Sciatic nerve (tissue), 2 donors: ENCODE measurements at regions not wholly inside any gene's neighbourhood (a gene's known extent, or its start where the extent isn't known, plus 50 kb on each side); places are given as distances from the start of the nearest gene placed in this dataset.

ENCODE experiments used
- ATAC-seq: fragments of 200-7000 bp; cut with Tn5 transposase; one replicate; pipeline ENCODE4 v1.9.1; 2020; ENCODE audit warnings: mild to moderate bottlenecking, moderate library complexity
- DNase-seq: peaks from one replicate; pipeline ENCODE4 v3.0.0-alpha.2; 2020; ENCODE audit warnings: low spot score
- intact Hi-C: fragments of 100-400 bp; cut with DNase I; formaldehyde crosslinking; loops from one replicate; pipeline ENCODE4 v1.14.2; 2022
- donor health status: DM: no; HTN: no; CAD: no.
- donor health status: DM: no; HTN: no; CAD: no.

DNA sequence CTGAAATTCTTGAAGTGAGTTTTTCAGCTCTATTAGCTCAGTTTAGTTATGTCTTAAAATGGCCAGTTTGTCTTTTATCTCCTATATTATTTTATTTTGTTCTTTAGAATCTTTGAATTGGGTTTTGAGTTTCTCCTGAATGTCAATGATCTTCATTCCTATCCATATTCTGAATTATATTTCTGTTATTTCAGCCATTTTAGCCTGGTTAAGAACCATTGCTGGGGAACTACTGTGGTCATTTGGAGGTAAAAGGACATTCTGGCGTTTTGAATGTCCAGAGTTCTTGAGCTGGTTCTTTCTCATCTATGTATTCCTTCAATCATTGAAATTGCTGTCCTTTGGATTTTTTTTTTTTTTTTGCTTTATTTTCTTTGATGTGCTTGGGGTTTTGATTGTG, 203.9 kb upstream of the HS3ST4 start:
- intact Hi-C loops = no loop called here
- DNase-seq (no peak), ATAC-seq (no peak)

DNA sequence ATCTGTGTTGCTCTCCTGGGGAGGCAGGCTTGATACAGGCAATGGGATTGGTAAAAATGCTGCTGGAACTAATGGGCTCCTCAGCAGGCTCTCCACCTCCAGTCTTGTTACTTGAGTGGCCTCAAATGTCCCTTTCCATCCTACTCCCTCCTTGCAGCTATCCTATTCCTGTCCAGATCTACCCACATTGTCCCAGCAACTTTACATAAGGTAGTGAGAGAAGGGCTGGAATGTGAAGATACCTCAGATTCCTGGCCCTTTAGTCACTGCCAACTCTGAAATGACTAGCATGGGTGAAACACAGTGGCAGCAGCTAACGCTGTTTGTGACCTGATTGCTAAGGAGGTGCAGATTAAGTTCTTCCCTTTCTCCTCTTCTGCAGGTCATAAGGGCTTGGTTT, 210.1 kb upstream of the HS3ST4 start:
- ATAC-seq = no peak
- DNase-seq = no peak
- intact Hi-C loops = no loop called here

DNA sequence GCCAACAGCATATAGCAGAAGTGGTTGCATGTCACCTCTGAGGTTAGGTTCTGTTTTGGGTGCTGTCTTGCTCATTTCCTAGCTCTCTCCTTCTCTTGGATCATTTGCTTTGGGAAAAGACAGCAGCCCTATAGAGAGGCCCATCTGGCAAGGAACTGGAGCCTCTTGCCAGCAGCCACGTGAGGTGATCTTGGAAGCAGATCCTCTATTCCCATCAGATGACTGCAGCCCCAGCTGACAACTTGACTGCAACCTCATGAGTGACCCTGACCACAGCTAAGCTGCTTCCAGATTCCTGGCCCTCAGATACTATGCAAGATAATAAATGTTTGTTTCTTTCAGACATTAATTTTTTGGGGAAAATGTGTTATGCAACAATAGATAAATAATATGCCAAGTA, 213.3 kb upstream of the HS3ST4 start:
- ATAC-seq = no peak

DNA sequence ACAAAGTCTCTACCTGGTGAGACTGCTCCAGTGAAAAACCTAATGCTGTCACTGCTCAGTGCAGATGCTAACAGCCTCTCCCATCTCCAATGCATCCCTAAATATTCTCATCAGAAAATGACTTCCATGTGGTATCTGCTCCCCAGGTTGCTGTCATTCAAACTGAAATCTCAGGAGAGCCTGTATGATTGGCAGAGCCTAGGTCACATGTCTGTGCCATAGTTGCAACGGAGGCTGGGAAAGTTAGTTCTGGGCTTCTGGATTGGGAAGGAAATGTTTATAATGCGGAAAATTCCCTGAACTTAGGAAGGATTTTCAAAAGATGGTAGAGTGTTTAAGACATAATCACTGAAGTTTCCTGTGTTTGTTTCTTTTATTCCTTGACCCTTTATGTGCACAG, 206.4 kb upstream of the ZKSCAN2 start:
- ATAC-seq (no peak), DNase-seq (no peak)
- intact Hi-C loops = loop anchor here (1.0 kb wide), 1 partner anchor 20 kb away; no protein-coding TSS in a partner anchor

More for the DNA sequence above, 213.3 kb upstream of the HS3ST4 start:
- intact Hi-C loops = no loop called here
- no peak for DNase-seq

DNA sequence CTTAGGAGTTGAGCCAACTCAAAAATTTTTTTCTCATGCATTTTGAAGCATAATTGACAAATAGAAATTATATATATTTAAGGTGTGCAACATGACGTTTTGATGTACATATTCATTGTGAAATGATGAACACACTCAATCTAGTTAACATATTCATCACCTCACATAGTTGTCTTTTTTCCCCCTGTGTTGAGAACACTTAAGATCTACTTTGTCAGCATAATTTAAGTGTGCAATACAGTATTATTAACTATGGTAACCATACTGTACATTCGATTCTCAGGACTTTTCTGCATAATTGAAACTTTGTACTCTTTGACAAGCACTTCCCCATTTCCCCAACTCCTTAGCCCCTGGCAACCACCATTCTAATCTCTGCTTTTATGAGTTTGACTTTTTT, 192.2 kb upstream of the ZKSCAN2 start:
- intact Hi-C loops = no loop called here
- DNase-seq = no peak
- no peak for ATAC-seq

DNA sequence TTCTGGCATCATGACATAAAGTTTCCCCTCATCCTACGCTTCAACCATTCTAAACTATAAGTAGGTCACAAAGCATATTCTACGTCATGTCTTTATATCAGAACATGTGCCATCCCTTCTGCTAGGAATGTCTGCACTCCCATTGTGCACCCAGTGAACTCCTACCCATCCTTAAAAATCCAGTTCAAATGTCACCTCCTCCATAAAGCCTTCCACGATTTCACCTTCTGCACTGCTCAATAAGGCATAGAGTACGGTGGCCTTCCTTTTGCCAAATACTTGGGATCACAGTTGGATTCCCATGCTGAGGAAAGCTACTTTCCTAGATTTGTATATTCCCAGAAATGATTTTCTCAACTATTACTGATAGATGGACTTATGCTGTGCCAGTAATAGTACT, 186.3 kb upstream of the ZKSCAN2 start:
- ATAC-seq = no peak
- intact Hi-C loops = loop anchor here (1.0 kb wide), 1 partner anchor 20 kb away; no protein-coding TSS in a partner anchor

DNA sequence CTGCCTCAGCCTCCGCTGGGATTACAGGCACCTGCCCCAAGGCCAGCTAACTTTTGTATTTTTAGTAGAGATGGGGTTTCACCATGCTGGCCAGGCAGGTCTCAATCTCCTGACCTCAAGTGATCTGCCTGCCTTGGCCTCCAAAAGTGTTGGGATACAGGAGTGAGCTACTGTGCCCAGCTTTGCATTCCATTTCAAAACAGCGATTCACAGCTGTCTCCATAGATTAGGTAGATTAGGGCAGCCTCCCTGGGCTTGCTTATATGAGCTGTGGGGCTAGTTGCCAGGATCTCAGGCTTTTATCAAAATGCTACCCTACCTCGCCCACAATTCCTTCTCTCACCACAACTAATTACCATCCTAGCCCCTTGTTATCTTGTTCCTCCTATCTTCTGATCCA, 176.4 kb upstream of the ZKSCAN2 start:
- no peak for ATAC-seq
- intact Hi-C loops = no loop called here
- no peak for DNase-seq

More for the DNA sequence above, 186.3 kb upstream of the ZKSCAN2 start:
- no peak for DNase-seq

DNA sequence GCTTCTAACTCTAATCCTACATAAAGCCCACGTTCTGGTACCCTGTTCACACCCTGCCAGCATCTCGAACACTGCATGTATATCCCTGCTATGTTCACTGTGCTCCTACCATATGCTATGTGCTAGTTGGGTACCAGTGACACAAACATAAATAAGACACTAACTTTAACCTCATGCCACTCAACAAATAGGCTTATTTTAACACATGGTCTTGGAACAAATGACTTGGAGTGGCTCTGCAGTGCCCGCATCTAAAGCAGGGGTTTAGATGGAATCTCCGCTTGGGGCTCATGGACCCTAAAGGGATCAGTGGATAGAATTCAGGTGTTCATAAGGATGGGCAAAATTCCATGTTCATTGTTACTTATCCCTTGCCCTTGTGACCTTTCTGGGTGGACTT, 175.7 kb upstream of the ZKSCAN2 start:
- DNase-seq (no peak), ATAC-seq (no peak)
- intact Hi-C loops = no loop called here

DNA sequence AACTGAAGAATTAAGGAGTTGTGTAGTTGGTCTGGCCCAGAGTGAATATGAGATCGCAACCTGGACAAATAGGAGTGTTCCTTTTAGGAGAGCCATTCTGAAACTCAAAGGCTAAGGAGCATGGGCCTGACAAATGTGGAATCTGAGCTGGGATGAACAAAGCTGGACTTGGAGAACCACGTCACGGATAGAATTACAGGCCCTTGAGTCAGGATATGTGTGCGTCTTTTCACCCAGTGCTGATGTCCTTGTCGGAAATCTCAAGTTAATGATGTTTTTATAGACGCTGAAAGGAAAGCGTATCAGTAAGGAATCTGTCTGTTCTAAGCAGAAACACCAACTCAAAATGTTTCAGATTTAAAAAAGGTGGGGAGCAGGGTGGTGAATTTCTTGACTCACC, 173.8 kb upstream of the ZKSCAN2 start:
- ATAC-seq (no peak), DNase-seq (no peak)
- intact Hi-C loops = no loop called here

DNA sequence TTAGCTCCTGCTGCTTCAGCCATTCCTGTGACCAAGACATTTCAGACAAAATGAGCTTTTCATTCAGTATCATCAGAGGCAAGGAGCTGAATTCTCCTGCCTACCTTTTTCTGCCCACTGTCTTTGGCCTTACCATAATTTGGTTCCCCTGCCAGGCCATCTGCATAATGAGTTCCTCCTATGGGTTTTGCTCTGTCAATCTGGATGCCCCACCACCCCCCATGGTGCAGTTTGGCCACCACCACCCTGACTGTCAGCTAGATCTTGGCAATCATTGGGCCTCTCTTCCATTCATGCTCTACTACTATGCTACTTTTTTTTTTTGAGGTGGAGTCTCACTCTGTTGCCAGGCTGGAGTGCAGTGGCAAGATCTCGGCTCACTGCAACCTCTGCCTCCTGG, 169.2 kb upstream of the ZKSCAN2 start:
- no peak for DNase-seq
- no peak for ATAC-seq
- intact Hi-C loops = no loop called here

DNA sequence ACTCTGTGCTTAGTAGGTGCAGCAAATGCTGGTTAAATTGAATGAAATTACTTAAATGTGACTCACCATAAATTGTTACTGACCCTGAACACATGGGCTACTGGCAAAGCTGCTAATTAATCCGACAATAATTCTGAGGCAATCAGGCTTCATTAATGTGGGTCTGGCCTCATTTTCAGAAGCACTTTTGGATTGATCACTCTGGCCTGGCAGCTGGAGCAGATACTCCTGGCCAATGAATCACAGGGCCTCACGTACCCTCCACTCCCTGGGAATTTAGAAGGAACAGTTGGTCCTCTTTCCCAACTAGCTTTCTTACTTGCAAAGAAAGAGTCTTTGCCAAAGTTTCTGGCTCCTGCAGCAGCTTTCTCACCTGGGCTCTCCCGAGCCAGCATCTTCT, 162.0 kb upstream of the ZKSCAN2 start:
- DNase-seq = no peak
- intact Hi-C loops = no loop called here
- ATAC-seq = no peak

DNA sequence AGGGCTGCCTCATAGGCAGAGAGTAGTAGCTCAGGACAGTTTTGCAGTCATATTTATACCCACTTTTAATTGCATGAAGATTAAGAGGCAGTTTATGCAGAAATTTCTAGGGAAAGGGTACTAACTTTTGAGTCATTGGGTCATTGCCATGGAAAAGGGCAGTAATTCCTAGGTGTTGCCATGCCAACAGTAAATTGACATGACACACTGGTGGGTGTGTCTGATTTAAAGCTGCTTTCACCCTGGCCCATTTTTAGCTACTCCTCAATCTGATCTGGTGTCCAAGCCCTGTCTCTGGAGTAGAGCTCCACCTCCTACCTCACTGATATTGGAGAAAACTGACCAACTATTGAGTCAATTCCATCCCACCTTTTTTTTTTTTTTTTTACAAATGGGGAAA, 161.5 kb upstream of the ZKSCAN2 start:
- intact Hi-C loops = no loop called here
- no peak for DNase-seq
- ATAC-seq = no peak

DNA sequence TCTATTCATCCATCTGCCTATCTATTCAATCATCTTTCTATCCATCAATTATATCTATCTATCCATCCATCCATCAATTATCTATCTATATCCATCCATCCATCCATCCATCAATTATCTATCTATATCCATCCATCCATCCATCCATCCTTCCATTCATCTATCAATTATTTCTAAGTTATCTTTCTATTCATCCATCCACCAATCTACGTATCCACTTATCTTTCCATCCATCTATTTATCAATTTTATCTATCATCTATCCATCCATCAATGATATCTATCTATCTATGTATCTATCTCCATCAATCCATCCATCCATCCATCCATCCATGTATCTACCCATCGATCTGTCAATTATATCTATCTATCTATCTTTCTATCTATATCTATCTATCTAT, 158.4 kb upstream of the ZKSCAN2 start:
- DNase-seq (no peak), ATAC-seq (no peak)
- intact Hi-C loops = no loop called here

DNA sequence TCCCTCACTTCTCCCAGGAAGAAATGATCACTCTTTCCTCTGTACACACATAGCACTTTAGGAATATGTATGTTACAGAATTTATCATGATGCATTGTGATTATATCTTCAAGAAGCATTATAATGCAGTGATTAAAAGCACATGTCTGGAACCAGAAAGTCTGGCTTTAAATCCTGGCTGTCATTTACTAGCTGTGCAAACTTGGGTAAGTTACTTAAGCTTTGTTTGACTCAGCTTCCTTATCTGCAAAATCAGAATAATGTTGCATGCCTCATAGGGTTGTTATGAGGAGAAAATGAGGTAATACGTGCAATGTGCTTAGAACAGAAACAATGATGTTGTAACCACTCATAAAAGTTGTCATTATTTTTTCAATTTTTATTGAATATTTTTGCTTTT, 156.3 kb upstream of the ZKSCAN2 start:
- DNase-seq (no peak), ATAC-seq (no peak)
- intact Hi-C loops = no loop called here

DNA sequence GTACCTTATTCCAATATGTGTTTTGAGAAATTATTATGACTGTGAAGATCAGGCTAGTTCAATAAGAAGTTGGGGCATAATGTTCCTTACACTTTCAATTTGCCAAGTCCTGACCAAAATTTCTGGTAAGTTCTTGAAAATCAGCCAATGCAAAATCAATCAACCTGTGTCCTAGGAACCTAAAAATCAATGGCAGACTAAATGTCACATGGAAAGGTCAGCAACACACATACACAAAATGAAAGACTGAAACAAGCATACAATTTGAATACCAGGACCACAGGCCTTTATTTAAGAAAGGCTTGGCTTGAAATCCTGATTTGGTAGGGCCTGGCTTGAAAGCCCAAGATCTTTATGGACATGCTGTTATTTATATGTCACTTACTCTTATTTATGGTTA, 155.5 kb upstream of the ZKSCAN2 start:
- DNase-seq = no peak
- intact Hi-C loops = no loop called here
- no peak for ATAC-seq

DNA sequence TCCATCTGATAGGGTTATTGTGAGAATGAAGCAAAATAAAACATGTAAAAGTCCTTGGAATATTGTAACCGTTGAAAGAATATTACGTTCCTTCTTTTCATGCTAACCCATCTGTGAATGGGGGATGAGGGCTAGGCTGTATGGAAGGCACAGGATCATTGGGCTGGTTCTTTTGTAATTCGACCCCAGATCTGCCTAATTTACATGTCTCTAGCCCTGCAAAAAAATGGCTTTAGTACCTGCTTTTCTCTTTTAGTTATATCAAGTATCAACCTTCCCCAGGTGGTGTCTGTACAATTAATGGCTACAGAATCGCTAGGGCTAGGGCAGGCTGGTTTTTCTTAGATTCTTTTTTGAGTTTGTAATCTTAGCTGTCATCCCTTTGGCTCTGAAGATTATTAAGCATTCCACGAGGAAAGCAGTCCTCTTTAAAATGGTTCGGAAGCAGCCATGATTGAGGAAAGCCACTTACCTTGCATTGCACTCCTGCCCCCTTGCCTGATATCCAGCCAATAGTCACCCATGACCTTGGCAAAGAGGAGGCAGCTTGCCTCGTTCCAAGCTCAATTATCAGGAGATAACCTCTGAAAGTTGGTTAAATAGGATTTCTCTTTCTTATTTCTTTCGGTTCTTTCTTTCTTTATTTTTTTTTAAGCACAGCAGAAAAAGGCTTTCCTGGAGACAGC, 153.9 kb upstream of the ZKSCAN2 start:
- intact Hi-C loops = no loop called here
- no peak for DNase-seq
- ATAC-seq = no peak

DNA sequence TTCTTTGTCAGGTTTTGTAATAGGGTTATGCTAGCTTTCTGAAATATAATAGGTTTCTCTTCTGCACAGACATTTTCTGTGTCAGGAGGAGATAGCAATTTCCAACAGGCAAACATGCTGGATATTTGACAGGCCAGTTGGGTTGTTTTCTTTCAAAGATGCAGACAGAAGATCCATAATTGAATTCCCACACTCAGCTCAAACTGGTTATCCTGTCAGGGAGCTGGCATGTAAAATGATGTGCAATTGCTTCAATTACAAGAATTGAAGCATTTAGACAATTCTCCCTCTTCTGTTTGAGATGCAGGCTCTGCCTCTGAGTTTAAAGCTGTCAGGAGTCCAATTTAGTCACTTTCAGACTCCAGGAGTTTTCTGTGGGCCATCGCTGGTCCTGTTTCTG, 146.2 kb upstream of the ZKSCAN2 start:
- intact Hi-C loops = no loop called here
- DNase-seq (no peak), ATAC-seq (no peak)

DNA sequence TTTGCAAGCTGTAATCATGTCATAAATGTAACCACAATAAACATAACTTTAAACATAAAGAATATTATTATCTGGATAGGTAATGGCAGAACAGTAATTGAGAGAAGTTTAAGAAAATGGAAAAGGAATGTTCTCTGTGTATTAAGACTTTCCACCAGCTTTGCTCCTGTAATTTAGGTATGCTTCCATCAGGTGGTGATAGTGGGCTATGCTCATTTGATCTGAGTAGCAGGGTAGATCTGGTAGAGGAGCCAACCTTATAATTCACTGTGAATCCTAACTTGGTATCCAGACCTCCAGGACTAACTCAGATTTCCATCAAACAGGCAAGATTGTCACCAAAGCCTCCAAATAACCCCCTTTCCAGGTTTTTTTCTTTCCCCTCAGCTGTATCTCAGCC, 137.9 kb upstream of the ZKSCAN2 start:
- DNase-seq = no peak
- intact Hi-C loops = no loop called here
- no peak for ATAC-seq

DNA sequence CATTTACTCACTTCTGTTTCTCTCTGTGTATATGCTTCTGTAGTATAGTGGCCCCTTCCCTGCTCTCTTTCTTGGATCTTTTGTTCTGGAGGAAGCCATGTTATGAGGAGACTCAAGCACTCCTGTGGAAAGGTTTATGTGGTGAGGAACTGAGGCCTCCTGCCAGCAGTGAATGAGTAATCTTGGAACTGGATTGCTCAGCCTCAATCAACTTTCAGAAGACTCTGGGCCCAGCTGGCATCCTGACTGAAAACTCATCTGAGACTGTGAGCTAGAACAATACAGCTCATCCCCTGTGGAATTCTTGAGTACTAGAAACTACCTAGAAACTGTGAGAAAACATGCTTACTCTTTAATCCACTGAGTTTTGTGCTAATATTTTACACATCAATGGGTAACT, 133.1 kb upstream of the ZKSCAN2 start:
- ATAC-seq (no peak), DNase-seq (no peak)
- intact Hi-C loops = no loop called here

DNA sequence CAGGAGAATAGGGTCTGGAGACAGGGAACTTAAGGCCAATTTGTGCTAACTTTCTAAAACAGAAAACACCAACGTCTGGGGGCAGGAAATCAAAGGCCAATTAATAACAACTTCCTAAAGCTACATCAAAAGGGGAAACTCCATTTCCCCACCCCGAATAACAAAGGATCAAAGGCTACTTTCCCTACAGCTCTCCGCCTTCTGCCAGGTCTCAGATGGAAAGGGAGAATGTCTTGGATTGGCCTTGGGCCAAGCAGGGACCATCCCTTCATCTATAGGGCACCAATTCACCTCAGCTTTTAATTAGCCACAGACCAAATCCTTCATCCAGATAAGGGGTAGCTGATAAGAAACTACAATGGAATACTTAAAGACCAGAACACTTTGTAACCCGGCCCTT, 116.9 kb upstream of the ZKSCAN2 start:
- DNase-seq (no peak), ATAC-seq (no peak)
- intact Hi-C loops = no loop called here

DNA sequence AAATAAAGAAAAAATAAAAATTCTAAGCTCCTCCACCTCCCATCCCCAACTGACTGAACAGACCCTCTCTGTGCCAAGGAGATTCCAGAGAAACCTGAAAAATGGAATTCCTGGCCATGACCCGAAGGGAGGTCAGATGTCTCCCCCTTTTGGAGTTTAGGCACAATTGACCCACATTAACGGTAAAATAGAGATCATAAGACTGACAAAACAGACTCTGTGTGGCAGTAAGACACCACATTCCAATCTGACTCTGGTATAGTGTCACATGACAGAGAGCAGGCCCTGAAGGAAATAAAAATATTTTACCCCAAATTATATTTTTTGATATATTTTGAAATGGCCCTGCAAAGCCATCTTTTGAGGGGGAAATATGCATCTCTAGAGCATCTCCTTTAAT, 115.1 kb upstream of the ZKSCAN2 start:
- DNase-seq (no peak), ATAC-seq (no peak)
- intact Hi-C loops = no loop called here

DNA sequence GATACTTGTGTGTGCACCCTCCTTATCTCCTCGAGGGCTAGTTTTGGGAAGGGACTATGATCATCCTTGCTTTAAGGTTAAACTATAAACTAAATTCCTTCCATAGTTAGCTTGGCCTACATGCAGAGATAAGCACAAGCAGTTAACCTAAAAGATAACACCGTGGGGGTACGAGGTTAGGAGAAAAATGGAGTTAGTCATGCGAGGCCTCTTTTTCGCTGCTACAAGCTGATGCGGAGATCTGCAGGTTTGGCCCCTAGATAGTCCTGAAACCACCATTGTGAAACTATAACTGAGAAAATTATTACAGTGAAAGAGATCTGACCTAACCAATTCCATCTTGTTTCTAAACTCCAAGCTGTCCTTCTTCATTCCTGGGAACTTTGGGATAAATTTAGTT, 113.7 kb upstream of the ZKSCAN2 start:
- intact Hi-C loops = no loop called here

More for the DNA sequence above, 113.7 kb upstream of the ZKSCAN2 start:
- no peak for DNase-seq
- ATAC-seq = no peak
